CD4-positive, alpha-beta T cell treated with Interleukin-15 for 4 hours (primary cell): ENCODE measurements at regions not wholly inside any gene's neighbourhood (a gene's known extent, or its start where the extent isn't known, plus 50 kb on each side); places are given as distances from the start of the nearest gene placed in this dataset.
"Not testable (repeated sequence)": the region's sequence is repeated elsewhere in the genome, so short reads cannot be mapped to it uniquely, and the experiment has no call there.

ENCODE experiments used
- DNase-seq: peaks from one replicate; pipeline ENCODE4 v3.0.0-alpha.2; 2020; ENCODE audit warnings: low spot score

DNA sequence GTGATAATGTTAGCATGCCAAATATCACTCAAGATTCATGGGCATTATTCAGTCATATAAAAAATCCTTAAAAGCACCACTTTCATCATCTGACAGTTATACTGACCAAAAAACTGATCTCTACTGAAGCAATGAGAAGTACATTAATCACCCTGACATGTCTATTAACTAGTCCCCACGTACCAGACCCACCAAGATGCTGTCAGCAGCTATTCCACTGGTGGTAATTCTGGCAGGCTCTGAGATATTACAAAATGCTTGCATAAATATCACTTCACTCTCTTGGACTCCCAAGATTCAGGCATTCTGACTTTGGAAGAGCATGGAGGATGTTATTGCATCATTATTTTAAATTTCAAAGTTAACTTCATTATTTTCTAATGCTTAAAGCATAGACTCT, 717.0 kb downstream of the DNAH5 start:
- no peak for DNase-seq

DNA sequence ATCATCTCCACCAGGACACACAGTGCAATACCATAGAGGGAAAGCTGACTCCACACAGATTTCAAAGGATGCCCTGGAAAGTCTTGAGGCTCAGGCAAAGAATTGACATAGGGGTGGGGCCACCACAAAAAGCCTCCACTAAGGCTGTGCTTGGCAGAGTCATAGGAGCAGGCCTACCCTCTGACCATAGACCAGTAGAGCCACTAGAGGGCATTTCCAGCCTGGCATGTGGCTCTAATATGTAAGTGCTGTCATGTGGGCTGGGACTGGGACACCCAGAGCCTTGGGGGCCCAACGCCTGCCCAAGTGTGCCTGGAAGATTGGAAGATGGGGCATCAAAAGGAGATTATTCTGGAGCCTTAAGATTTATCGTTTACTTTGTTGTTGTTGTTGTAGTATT, 726.0 kb downstream of the DNAH5 start:
- DNase-seq: no peak

DNA sequence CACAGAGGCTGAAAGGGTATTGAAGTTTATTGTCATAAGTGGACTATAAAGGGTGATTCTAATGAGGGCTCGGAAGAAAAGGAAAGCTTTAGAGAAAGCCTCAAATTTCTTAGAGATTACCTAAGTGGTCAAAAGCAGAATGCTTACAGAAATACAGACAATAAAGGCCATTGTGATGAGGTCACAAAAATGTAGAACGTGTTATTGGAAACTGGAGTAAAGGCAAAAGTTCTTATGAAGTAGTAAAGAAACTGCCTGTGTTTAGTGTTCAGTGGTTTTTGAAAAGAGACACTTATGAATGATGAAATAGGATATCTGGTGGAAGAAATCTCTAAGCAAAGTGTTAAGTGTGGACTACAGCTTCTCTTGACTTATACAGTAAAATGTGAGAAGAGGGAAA, 726.9 kb downstream of the DNAH5 start:
- no peak for DNase-seq

DNA sequence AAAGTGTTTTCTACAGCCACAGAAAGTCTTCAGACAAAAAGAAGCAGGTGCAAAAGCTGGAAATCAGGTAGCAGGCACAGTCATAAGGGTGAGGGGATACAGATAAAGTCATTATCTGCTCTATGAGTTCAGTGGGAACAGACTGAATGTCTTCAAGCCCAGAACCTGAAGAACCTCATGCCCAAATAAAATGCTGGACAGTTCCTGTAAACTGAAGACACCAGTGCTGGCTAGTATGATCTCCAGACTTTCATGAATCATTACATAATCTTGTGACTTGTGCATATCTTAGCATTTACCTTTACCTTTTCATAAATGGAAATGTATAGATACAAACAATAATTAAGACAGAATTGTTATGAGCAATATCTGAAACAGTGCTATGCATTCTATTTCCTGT, 728.7 kb downstream of the DNAH5 start:
- DNase-seq: no peak

DNA sequence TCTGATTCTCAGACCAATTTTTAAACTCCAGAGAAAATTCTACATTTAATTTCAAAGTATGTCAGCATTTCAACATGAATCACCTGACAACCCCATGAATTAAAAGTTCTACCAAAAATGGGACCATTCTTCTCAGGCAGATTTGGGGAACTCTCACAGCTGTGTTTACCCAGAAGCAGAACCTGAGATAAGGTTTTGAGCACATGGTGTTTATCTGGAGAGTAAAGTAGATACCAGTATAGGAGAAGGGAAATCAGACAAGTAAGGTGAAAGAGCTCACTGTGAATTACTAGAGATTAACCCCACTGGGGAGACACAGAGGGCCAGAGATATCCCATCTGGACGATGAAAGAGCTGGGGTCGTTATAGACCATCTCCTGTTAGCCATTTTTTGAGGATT, 729.1 kb downstream of the DNAH5 start:
- no peak for DNase-seq

DNA sequence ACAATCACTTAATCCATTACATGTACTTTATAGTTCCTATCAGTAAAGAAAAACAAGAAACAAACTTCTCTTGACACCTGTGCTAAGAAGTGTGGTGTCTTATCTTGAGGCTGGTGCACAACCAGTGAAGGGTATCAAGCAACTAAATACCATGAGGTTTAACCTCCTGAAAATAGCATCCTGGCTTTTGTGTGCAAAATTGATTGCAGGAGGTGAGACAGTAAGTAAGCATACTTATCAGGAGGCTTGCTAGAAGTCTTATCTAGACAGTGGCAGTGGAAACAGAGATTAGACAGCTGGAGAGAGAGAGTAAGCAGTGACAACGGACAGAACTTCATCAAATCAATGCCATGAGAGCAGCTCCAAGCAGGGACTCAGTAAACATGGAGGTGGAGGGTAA, 730.3 kb downstream of the DNAH5 start:
- DNase-seq: no peak

DNA sequence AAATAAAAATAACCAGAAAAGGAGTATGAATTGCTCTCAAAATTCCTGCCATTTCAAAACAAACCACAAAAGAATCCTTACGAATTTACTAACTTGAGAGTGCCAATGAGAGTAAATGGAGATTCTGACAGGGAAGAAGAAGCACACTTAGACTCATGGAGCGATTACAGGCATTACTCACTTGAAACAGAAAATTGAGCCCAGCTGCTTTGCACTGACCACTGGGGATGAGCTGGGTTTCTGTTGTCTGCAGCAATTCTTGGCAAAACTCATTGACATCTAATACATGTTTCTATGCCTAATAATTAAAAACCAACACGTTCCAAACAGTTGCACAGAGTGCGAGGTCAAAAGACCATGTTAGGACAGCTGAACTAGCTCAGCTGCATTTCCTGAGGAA, 731.6 kb downstream of the DNAH5 start:
- no peak for DNase-seq

DNA sequence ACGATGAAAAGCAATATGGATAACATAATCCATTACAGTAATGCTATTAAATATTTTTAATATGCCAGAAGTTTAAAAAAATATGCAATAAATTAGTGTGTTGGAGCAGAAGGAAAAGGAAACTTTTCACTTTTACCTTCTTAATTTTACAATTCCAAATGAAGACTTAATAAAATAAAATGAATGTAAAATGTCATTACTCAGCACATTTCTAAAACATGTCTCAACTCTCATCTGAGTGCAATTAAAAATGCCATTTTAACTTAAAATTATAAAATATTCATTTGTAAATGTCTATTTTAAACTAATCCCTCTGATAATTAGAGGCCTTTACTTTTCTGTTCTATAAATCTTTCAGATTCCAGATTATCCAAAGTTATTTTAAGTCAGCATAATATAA, 733.4 kb downstream of the DNAH5 start:
- DNase-seq: no peak

DNA sequence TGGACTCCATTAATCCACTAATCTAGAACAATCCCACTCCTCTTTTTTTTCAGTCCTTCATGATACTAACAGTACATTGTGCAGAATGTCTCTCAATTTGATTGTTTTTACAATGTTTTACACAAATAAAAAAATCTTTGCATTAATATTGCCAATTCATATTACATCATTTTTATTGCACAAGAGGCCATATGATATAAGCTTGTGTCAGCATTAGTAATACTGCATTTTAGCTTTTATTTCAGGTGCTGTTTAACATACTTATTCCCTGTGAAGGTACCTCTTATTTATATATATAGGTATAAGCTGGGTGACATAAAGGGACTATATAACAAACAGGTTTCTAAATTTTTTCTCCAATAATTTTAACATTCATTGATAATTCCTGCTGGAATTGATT, 737.4 kb downstream of the DNAH5 start:
- no peak for DNase-seq

DNA sequence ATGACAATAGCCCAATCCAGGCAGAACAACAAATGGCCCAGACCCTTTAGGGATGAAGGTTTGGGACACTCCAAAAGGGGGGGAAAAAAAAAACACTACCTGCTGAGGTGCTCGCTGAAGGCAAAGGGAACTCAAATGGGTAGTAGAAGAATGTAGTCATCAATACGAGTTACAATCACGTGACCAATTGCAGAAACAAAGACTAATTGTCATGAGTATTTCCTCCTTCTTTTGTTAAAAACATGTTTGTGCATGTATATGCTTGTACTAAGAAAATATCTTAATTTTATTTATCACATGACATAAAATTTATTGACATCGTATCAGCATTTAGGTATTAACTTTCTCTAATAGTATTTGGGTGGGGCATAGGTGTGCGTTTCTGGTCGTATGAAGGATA, 743.5 kb downstream of the DNAH5 start:
- DNase-seq: no peak

DNA sequence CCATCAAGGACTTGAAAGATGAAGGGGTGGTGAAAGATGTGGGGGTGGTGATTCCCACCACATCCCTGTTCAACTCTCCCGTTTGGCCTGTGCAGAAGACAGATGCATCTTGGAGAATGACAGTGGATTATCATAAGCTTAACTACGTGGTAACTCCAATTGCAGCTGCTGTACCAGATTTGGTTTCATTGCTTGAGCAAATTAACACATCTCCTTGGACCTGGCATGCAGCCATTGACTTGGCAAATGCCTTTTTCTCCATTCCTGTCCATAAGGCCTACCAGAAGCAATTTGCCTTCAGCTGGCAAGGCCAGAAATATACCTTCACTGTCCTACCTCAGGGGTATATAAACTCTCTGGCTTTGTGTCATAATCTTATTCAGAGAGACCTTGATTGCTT, 746.3 kb downstream of the DNAH5 start:
- not testable (repeated sequence) for DNase-seq

DNA sequence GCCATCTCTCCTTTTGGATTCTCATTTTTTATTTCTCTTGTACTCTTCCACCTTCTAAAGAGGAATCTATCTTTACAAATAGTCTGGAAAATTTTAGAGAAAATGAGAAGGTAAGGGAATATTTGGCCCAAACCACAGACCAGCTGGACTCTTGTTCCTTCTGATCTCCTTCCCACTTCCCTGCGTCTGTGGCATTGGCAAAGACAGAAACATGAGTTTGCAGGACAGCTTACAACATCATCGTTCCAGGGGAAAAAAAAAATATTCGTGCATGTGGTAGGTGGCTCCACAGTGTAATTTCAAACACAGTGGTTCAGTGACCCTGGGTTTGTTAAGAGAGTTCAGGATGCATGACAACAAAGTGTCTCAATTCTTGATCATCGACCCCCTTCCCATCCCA, 755.0 kb downstream of the DNAH5 start:
- DNase-seq: no peak

DNA sequence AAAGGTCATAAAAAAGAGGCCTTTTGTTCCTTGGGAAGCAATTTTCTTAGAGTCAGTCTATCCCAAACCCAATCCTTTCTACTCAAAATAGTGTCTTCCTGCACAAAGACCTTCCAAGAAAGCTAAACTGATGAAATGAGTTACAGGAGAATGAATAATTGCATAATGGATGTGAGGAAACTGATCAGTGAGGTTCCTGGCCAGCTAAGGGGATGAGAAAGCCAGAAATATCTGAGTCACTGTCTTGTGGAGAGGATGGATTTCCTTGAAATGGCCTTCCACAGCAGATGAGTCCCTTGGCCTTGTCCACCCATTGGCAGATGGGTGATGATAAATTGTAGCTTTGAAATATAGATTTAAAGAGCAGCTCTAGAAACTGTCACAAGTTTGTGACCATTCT, 756.1 kb downstream of the DNAH5 start:
- DNase-seq: no peak

DNA sequence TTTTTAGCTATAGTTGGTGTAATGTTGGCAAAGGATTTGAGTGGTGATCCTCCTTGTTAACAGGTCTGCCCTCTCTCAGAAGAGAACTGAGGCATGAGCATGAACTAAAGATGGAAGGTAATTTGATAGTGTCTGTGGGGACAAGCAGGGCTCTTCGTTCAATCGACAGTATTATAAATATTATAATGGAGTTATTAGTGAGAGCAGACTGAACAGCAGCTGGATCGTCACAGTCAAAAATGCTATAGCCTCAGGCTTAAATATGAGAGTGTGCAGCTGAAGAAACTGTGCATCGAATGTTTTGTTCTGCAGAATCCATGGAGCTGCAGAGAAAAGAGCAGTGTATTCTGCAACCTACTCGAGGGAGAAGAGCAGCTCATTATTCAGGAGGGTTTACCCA, 757.3 kb downstream of the DNAH5 start:
- DNase-seq: no peak

DNA sequence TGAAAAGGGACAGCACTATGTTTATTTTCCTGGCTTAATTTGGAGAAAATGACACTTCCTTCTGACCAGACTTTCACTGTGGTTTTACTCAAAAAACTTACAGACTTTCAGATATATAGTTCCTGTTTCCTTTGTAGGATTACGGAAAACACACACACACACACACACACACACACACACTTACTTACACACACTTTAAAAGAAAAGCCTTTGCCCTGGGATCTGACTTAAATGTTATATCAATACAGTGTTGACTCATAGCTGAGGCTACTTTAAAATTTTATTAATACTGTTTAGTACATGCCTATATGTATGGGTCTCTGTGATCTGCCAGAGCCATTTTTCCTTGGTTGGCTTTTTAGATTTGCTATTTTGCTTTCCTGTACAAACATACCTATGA, 758.3 kb downstream of the DNAH5 start:
- DNase-seq: no peak

DNA sequence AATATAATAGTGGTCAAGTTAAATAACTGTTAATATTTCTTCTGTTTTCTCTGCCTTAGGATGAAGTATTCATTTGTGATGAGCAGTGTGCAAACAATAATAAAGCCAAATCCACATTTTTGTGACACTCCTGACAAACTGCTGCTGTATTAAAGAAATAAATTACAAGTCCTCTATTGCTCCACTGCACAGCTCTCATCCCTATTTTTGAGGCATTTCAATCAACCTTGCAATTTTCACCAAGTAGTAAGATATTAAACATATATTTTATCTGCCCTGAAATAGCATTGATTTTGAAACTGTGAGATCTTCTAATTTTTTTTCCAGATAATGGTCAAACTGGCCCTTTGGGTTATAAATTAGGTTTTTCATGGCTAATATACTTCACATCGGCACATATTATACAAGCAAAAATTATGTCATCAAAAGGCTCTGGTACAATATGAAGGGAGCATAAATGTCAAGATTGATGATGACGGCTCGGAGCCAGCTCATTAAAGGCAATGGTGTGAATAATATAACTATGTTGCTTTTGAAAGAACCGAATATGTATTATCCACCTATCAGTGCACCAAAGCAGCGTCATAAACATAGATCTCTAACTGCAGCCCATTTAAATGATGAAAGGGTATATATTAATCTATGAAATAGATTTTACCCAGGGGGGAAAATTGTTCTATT, 764.9 kb downstream of the DNAH5 start:
- no peak for DNase-seq

DNA sequence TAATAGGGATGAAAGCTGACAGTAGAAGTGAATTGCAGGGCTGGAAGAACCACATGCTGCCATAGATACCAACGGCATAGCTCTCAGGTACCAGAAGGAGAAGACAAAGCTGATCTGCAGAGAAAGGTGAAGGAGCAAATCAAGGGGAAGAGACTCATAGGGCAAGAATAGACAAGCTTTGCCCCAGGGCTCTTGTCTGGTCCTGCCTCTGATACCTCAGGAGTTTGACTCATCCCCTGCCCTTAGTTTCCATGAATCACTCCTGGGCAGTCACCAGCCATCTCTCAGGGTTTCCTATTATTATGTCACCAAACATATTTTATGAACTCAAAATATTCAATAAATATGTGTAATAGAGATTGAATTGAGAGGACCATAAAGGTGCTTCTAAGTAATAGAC, 800.9 kb downstream of the DNAH5 start:
- DNase-seq: no peak

DNA sequence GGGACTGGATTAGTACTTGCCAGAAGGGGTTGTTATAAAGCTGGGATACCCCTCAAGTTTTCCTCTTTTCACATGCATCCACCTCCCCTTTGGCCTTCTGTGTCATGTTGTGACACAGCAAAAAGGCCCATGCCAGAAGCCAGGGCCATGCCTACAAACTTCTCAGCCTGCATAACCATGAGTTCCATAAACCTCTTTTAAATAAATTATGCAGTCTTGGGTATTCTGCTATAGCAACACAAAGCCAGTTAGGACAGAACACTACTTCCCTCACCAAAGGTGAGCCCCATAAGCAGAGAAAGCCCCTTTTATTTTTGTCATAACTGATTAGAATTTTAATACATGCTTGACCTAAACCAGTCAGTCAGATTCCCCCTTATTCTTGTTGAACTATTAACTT, 801.3 kb downstream of the DNAH5 start:
- no peak for DNase-seq

DNA sequence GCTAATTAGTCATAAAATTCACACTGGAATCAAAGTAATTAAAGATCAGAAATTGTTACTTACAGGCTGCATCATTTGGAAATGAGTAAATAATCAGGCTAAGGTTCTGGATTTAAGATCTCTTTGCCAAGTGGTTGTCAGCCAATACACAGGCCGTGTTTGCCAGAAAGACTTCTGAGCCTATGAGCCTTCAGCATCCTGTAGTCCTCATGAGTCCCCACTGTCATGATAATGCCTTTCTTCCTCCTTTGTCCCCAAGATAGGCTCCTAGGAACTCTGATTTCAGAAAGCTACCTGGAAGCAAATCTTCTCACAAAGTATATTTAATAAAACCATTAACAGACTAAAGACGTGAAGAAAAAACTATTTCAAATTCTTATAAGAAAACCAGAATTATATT, 810.5 kb downstream of the DNAH5 start:
- DNase-seq: no peak

DNA sequence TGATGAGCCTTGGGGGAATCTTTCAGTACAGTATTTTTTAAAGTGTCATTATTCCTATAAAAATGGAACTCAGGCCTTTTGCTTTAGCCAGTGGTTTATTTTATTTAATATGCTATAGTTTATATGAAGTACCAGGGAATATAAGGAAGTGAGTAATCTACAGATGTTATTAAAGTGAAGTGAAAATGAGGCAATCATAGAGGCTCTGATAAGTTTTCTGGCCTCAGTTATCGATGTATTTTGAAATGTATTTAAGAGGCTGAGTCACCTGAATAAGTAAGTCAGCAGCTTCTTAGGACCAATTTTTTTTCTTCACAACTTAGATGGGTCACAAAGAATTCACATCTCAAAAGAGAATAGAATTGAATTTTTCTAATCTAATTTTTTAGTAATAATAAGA, 829.0 kb downstream of the DNAH5 start:
- DNase-seq: no peak

DNA sequence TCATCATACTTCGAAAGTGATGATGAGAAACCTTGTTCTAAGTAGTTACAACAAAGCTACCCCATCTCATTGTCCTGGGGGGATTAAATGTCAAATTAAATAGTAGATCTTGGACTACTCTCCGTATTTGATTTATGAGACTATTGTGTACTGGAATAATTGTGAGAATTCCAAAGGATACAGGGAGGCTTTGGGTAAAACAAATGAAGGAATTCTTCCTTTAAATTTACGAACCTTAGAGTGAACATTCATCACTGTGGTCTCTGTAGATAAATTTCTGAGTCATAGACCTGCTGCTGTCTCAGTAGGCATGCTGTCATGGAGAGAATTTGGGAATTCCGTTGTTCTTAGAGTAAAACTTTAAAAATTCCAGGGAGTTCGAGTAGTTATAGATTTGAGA, 836.2 kb downstream of the DNAH5 start:
- no peak for DNase-seq

DNA sequence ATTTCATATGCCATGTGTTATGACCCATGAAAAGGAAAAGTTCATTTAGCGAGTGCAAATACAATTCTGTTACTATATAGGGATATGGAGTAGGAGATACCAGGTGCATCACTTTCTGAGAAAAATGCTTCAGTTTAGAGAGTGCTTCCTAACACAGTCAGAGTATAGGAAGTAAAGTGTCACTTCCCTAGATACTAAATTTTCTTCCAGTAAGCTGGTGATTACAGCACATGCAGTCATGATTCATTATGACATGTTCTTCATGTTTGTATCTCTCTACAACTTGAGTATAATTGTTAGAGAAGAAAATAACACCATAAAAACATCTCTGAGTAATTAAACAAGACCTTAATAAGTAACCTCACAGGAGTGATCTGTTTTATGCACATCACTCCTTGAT, 837.0 kb downstream of the DNAH5 start:
- no peak for DNase-seq

DNA sequence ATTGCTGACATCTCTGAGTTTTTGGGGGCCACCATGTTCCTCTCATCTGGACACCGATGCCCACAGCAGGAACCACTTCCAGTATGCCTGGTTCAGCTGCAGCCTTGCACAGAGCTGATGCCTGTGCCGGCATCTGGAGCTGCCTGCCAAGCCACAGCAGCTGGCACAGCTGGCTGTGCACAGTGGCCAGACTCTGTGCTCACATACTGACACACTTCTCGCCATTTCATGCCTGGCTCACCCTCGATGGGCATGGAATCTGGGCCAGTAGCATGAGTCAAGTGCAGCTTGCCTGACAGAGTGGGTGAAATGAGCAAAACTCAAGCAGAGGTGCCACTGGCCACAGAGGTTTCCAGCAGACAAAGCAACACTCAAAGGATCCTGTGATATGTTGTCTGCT, 863.4 kb downstream of the DNAH5 start:
- DNase-seq: no peak

DNA sequence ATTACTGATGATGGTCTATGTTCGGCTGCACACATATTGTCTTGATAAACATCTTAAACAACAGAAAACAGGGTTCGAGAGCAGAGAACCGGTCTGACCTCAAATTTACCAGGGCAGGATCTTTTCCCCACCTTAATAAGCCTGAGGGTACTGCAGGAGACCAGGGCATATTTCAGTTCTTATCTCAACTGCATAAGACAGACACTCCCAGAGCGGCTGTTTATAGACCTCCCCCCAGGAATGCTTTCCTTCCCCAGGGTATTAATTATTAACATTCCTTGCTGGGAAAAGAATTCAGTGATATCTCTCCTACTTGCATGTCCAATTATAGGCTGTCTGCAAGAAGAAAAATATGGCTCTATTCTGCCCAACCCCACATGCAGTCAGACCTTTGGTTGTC, 871.6 kb downstream of the DNAH5 start:
- not testable (repeated sequence) for DNase-seq

DNA sequence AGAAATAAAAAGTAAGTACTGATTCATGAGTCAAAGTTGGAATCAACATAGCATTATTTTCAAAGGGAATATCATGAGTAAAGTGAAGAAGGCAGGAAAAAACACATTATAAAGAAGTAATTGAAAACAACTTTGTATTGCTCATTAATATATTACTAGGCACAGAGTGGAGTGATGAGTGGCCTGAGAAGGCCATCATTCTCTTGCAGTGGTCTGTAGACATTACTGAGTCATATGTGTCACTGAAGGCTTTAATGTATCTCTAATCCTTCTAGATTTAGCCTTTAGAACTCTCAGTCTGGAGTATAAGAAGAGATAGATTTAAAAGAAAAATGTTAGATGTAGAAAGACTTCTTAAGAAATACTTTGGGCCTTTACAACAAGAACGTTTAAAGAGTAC, 881.4 kb downstream of the DNAH5 start:
- DNase-seq: no peak
